CD14-positive monocyte (primary cell): ENCODE measurements at regions not wholly inside any gene's neighbourhood (a gene's known extent, or its start where the extent isn't known, plus 50 kb on each side); places are given as distances from the start of the nearest gene placed in this dataset.

Source experiments
- DNase-seq, 3 donors: peaks; one replicate each; pipeline ENCODE4 v3.0.0-alpha.2; 2011 to 2022
- H2AFZ ChIP-seq: 2 replicates; pipeline ENCODE4 v1.6.0; 2012; ENCODE audit warnings: mild to moderate bottlenecking, low read depth, low read length, inconsistent platforms; ENCODE audit not compliant: insufficient read depth, poor library complexity, severe bottlenecking
- H3K27ac ChIP-seq, 2 donors: 1 replicate in 1 of 2; 2 replicates in 1 of 2; pipeline ENCODE4 v1.5.1; 2012 to 2013; ENCODE audit warnings: low read length in 2 of 2, control low read depth in 1 of 2, inconsistent platforms in 1 of 2, low read depth in 1 of 2, mild to moderate bottlenecking in 1 of 2
- H3K27me3 ChIP-seq, 2 donors: one replicate each; pipeline versions ENCODE4 v1.6.0 to v1.6.1; 2011 to 2013; ENCODE audit warnings: low read length in 2 of 2; ENCODE audit not compliant: control insufficient read depth in 2 of 2, insufficient read depth in 2 of 2
- H3K36me3 ChIP-seq, 2 donors: replicated peaks in 1 of 2; 1 replicate in 1 of 2; 2 replicates in 1 of 2; pipeline versions ENCODE4 v1.5.1 to v1.6.1; 2012 to 2013; ENCODE audit warnings: low read length in 2 of 2, control low read depth in 1 of 2, inconsistent platforms in 1 of 2, mild to moderate bottlenecking in 1 of 2; ENCODE audit not compliant: insufficient read depth in 2 of 2, control insufficient read depth in 1 of 2
- H3K4me1 ChIP-seq, 2 donors: 1 replicate in 1 of 2; 2 replicates in 1 of 2; pipeline versions ENCODE4 v1.5.1 to v1.6.1; 2012 to 2013; ENCODE audit warnings: low read length in 2 of 2, control low read depth in 1 of 2, inconsistent platforms in 1 of 2, mild to moderate bottlenecking in 1 of 2, moderate library complexity in 1 of 2; ENCODE audit not compliant: insufficient read depth in 2 of 2, control insufficient read depth in 1 of 2
- H3K4me2 ChIP-seq: replicated peaks from 2 replicates; pipeline ENCODE3; 2012; ENCODE audit warnings: low read length, moderate library complexity, mild to moderate bottlenecking; ENCODE audit not compliant: poor library complexity, severe bottlenecking; ENCODE audit errors: extremely low read depth
- H3K4me3 ChIP-seq, 3 experiments: fragments of 200-600 bp in 1 of 3; sonication (generic) in 1 of 3; replicated peaks in 1 of 3; 1 replicate in 2 of 3; 2 replicates in 1 of 3; pipeline ENCODE4 v1.5.1; 2011 to 2013; ENCODE audit warnings: low read length in 3 of 3, mild to moderate bottlenecking in 3 of 3, control low read depth in 2 of 3, low read depth in 2 of 3, inconsistent platforms in 1 of 3, moderate library complexity in 1 of 3
- H3K79me2 ChIP-seq: 2 replicates; pipeline ENCODE4 v1.6.0; 2012; ENCODE audit warnings: mild to moderate bottlenecking, control low read depth, inconsistent platforms, low read length, moderate library complexity; ENCODE audit not compliant: insufficient read depth
- H3K9ac ChIP-seq: 2 replicates; pipeline ENCODE4 v1.6.0; 2017; ENCODE audit warnings: low read length, mild to moderate bottlenecking; ENCODE audit not compliant: insufficient read depth, poor library complexity, severe bottlenecking
- H3K9me3 ChIP-seq, 2 donors: replicated peaks in 1 of 2; 1 replicate in 1 of 2; 2 replicates in 1 of 2; pipeline versions ENCODE4 v1.5.1 to v1.6.1; 2012 to 2013; ENCODE audit warnings: low read length in 2 of 2, control low read depth in 1 of 2; ENCODE audit not compliant: control insufficient read depth in 1 of 2, insufficient read depth in 1 of 2
- H4K20me1 ChIP-seq: 2 replicates; pipeline ENCODE4 v1.6.0; 2012; ENCODE audit warnings: mild to moderate bottlenecking, low read length, control low read depth, moderate library complexity; ENCODE audit not compliant: insufficient read depth
- H3K27ac Mint-ChIP-seq, 7 donors: one replicate each; pipeline ENCODE4 v1.8.0; 2020; ENCODE audit warnings: mild to moderate bottlenecking in 7 of 7, mixed read lengths in 7 of 7, moderate library complexity in 6 of 7, inconsistent platforms in 2 of 7
- H3K27me3 Mint-ChIP-seq, 3 donors: one replicate each; pipeline ENCODE4 v1.8.0; 2021 to 2022; ENCODE audit warnings: low read depth in 3 of 3, mild to moderate bottlenecking in 3 of 3, mixed read lengths in 3 of 3, moderate library complexity in 3 of 3, inconsistent platforms in 1 of 3
- H3K36me3 Mint-ChIP-seq, 2 donors: one replicate each; pipeline ENCODE4 v1.8.0; 2020; ENCODE audit warnings: mixed read lengths in 2 of 2, inconsistent platforms in 1 of 2, mild to moderate bottlenecking in 1 of 2
- H3K4me1 Mint-ChIP-seq: one replicate; pipeline ENCODE4 v1.8.0; 2020; ENCODE audit warnings: mild to moderate bottlenecking, mixed read lengths
- H3K4me3 Mint-ChIP-seq, 2 donors: one replicate each; pipeline ENCODE4 v1.8.0; 2020; ENCODE audit warnings: mild to moderate bottlenecking in 2 of 2, mixed read lengths in 2 of 2, moderate library complexity in 1 of 2
- H3K9me3 Mint-ChIP-seq, 7 donors: one replicate each; pipeline ENCODE4 v1.8.0; 2020 to 2022; ENCODE audit warnings: mixed read lengths in 7 of 7, mild to moderate bottlenecking in 6 of 7, moderate library complexity in 6 of 7, inconsistent platforms in 2 of 7
- CTCF ChIP-seq: fragments of 200-600 bp; IDR thresholded peaks from one replicate; pipeline ENCODE4 v1.8.0; 2022; ENCODE audit warnings: antibody characterized with exemption, mild to moderate bottlenecking
- WGBS: methylation state at CpG from one replicate; pipeline ENCODE4 v1.1.5; 2013; ENCODE audit warnings: missing lambda C conversion rate; ENCODE audit not compliant: insufficient coverage; 5-methylcytosine and 5-hydroxymethylcytosine counted together
- intact Hi-C, 2 donors: fragments of 100-400 bp; cut with micrococcal nuclease; formaldehyde crosslinking; loops; one replicate each; pipeline versions ENCODE4 v1.15.0 to v1.15.1; 2023

- no CpG with 5 or more reads among the region's 3 CpGs for WGBS
- H3K4me3 ChIP-seq = no peak overlapping the region
- no peaks in the 10 kb centered on the region for H3K36me3 Mint-ChIP-seq
- H3K27me3 Mint-ChIP-seq = no peaks in the 10 kb centered on the region
- H3K4me3 Mint-ChIP-seq = no peak overlapping the region
- H3K27me3 ChIP-seq = no peaks in the 10 kb centered on the region
- no peak overlapping the region for H2AFZ ChIP-seq
- no peaks in the 10 kb centered on the region for H3K9me3 ChIP-seq
- no peaks in the 10 kb centered on the region for H4K20me1 ChIP-seq
- H3K9me3 Mint-ChIP-seq = no peaks in the 10 kb centered on the region
- H3K4me2 ChIP-seq = no peak overlapping the region
- H3K79me2 ChIP-seq = no peaks in the 10 kb centered on the region
- H3K27ac ChIP-seq = no peak overlapping the region
- no peak for TF ChIP-seq CTCF
- H3K9ac ChIP-seq = no peak overlapping the region
- H3K4me1 Mint-ChIP-seq = no peaks in the 10 kb centered on the region
- H3K27ac Mint-ChIP-seq = no peak overlapping the region
- intact Hi-C loops = no loop called here
- H3K4me1 ChIP-seq = no peaks in the 10 kb centered on the region
- no peak for DNase-seq
- H3K36me3 ChIP-seq = no peaks in the 10 kb centered on the region
These were observed 213.7 kb upstream of the PLSCR5 start for GRCh38 chr3:146818866-146819265.

GRCh38 chr3:146818301-146818700, 213.2 kb upstream of the PLSCR5 start:
- no peak overlapping the region for H3K4me3 Mint-ChIP-seq
- no peak overlapping the region for H3K4me2 ChIP-seq
- intact Hi-C loops = no loop called here
- no peak for DNase-seq
- H3K4me3 ChIP-seq = no peak overlapping the region
- H3K27ac Mint-ChIP-seq = no peak overlapping the region
- no peak overlapping the region for H3K27ac ChIP-seq
- no peaks in the 10 kb centered on the region for H3K27me3 ChIP-seq
- H3K4me1 ChIP-seq = no peaks in the 10 kb centered on the region
- no peaks in the 10 kb centered on the region for H3K4me1 Mint-ChIP-seq
- WGBS = no CpG with 5 or more reads among the region's 4 CpGs
- H3K27me3 Mint-ChIP-seq = no peaks in the 10 kb centered on the region
- H3K9ac ChIP-seq = no peak overlapping the region
- H3K9me3 Mint-ChIP-seq = no peaks in the 10 kb centered on the region
- H3K9me3 ChIP-seq = no peaks in the 10 kb centered on the region
- no peak for TF ChIP-seq CTCF
- no peak overlapping the region for H2AFZ ChIP-seq
- H3K36me3 ChIP-seq = no peaks in the 10 kb centered on the region
- no peaks in the 10 kb centered on the region for H4K20me1 ChIP-seq
- H3K36me3 Mint-ChIP-seq = no peaks in the 10 kb centered on the region
- no peaks in the 10 kb centered on the region for H3K79me2 ChIP-seq
